HG03457 (cell line): ENCODE measurements at regions not wholly inside any gene's neighbourhood (a gene's known extent, or its start where the extent isn't known, plus 50 kb on each side); places are given as distances from the start of the nearest gene placed in this dataset.
A peak's percentile ranks its signal among the peaks of the same experiment; 100 is the strongest.
"Not testable (repeated sequence)": the region's sequence is repeated elsewhere in the genome, so short reads cannot be mapped to it uniquely, and the experiment has no call there.

Experiments
- ATAC-seq: cut with Tn5 transposase; IDR thresholded peaks from one replicate; pipeline ENCODE4 v1.9.1; 2021; ENCODE audit warnings: moderate number of reproducible peaks; ENCODE audit not compliant: unreplicated experiment

DNA sequence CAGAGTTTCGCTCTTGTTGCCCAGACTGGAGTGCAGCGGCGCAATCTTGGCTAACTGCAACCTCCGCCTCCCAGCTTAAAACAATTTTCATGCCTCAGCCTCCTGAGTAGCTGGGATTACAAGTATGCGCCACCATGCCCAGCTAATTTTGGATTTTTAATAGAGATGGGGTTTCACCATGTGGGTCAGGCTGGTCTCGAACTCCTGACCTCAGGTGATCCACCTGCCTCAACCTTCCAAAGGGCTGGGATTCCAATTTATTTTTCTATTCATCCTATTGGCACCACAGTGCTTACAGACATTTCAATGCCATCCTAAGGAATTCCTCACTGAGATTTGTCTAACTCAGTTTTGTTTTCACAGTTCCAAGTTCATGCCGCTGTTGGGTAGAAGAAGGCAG is 98.3 kb upstream of the EGLN3 start:
- not testable (repeated sequence) for ATAC-seq

DNA sequence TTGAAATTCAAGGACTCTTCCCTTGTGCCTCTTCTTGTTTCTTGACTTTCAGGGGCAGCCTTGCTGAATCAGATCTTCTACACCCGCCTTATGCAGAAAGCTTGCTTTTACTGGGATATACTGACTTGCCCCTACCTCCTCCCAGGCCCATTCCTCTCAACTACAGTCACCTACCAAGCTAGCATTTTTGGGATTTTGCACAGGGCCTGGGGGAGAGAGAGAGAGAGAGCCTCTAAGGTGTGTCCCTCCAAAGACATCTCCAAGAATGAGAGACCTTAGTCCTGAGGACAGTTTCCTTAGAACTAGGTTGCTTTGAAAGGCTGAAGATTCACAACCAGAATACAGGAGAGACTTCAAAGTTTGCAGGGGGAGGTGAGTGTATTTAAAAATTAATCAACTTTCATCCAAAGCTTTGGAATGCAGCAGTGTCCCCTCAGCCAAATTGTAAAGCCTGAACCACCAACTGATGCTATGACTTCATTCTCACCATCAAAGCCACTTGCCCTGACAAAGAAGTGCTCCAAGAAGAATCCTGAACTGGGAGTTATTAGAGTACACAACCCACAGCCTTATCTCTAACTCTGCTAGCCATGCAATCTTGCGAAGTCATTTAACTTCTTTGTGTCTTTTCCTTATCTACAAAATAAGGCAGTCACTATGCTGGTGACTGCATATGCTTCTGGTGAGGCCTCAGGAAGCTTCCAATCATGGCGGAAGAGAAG is 96.1 kb upstream of the EGLN3 start:
- ATAC-seq: no peak

DNA sequence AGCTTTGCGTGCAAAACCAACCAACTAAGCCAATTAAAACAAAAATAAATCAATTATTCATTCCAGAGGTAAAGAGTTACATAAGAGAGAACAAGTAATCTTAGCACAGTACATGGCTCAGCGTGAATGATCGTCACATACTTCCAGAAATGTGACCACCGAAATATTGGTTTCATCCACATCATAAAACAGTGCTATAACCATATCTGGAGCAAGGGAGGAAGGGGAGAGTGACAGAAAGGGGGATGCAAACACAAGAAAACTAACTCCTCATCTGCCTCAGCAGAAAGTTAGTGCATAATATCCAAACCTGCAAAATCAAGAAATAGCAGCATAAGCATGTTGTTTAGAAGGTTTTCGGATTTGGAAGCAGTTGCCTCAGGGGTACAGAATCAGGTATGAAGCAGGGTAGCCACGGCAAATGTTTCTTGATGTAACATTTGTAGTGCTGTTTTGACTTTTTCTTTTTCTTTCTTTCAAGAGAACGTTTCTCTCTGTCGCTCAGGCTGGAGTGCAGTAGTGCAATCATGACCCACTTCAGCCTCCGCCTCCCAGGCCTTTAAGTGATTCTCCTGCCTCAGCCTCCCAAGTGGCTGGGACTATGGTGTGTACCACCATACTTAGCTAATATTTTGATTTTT is 93.9 kb upstream of the EGLN3 start:
- ATAC-seq: no peak

DNA sequence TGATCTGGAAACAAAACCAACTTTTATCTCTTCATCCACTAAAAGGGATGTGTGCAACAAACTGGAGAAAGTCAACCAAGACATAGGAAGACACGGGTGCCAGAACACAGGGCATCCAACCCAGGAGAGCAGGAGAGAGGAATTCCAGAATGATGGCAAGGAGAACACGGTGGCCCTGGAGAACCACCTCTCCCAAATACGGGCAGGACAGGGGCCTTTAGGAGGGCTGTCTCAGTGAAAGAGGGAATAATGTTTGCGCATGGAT is 93.4 kb upstream of the EGLN3 start:
- no peak for ATAC-seq

DNA sequence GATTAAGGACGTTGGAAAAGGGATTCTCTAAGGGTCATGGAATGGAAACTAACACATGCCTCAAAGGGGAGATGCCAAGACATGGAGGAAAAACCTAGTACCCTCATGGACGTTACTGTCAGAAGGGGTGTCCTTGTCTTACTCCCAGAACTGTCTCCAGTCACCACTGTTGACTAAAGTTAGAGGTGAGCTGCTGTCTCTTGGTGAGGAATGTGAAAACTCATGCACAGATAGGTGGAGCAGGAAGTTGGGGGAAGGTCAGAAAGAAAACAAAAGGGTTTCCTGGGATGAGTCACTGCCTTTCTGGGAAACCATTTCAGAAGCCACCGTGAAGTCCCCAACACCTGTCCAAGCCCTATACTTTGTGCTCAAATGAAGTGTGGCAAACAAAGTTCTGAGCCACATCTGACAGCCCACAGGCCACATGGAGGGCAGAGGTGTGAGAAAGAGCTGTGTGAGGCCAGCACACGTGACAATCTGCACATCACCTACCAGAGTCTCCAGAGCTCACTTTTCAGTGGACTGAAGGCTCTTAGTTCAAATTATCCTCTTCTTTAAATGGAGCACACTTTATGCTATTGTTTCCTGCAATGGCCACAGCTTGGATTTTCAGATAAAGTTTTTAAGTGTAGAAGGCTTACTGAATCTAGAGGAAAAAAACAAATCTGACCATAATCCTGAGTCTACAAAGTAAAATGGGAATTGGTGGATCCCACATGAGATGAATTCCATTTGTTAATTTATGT is 92.9 kb upstream of the EGLN3 start:
- peak; percentile 90 for ATAC-seq

DNA sequence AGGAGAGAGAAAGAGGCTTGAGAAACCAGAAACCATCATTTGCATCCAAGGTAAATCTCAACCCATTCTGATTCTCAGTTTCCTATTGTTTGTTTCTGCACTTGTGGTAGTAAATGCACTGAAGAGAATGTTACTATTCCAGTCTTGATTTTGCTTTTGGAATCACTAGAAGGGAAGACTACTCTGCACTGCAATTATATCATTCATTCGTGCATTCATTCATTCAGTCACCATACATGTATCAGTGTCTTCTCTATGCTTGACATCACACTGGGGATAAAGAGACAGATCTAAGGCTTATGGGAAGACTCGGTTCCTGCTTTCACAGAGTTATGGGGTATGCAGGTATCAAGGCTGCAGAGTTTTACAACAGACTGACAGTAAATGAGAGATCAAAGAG is 90.3 kb upstream of the EGLN3 start:
- no peak for ATAC-seq

DNA sequence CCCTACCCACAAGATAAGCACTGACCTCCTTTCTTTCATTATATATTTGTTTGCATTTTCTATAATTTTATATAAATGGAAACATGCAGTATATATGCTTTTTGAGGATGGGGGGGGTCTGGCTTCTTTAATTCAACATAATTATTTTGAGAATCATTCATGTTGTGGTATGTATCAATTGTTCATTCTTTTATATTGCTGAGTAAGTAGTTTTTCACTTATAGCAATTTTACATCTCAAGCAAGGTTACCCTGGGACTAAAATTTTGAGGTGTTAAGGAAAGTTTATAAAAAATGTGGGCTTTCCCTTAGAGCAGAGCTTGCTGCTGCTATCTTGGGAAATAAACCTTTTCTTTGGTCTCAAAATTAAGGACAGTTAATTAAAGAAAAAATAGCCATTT is 89.9 kb upstream of the EGLN3 start:
- ATAC-seq: no peak

DNA sequence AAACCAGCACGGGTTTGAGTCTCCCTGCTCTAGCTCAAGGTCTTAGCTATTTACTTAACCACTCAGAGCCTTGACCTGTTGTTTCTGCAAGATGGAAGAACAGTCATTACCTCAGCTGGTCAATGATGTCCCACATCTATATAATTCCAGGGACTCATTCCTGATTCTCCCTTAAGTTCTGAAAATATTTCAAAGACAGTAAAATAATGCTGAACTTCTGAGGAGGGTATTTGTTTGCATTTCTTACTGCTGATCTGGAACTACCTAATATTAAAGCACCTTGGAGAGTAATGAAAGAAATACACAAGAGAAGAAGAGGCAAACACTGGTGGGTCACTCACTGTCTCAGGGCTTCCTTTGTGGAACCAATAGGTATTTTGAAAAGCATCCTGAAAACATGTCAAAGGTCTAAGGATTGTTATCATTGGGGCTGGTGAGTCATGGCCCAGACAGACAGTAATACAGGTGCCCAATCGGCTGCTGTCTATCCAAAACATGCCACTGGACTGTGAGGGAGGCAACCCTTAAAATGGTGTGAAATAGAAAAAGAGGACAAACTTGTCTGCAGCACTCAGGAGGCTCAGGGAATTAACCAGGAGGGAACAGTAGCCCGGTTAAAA is 88.7 kb upstream of the EGLN3 start:
- no peak for ATAC-seq

DNA sequence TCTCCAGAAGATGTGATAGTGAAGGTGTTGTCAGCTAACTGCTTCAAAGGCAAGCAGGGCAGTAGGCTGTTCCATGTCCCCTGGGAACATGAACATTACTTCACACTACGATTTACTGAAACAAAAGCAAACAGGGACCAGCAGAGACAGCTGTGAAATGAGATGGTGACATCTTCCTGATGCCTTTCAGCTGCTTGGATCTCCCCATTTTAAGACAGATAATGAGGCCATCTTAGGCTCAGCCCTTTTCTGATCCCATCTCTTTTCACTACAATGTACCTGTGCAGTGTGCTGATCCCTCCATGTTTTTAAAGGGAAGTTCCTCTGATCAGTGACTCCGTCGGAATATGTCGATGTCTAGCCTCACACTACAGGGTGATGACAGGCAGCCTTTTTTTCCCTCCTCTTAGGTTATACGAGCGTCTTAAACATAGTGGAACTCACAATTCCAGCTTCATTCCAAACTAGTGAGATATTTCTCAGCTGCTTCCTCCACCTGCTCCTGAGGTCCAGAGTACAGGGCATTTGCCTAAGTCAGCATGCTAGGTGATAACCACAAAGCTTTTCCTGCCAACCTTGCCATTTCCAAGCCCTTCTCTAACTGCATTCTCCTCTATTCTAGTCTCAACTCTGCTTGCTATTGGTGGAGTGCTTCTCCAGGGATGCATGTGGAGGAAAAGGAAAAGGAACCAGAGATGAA is 87.6 kb upstream of the EGLN3 start:
- ATAC-seq: no peak

DNA sequence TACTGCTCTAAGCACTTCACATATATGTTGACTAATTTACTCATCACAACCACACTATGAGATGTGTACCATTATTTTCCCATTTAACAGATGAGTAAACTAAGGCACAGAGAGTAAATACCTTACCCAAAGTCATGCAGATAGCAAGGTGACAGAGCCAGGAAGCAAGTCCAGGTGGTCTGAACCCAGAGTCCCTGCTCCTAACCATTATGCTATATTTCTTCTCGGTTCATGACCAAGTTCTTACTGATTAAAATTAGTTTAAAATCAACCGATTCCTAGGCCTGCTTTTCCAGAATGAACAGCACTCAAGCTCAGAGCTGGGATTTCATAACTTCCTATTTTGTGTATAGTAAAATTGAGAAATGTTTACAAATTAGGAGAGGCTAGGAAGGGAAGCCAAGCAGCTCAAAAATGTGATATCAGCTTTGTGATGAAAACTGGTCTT is 85.5 kb upstream of the EGLN3 start:
- no peak for ATAC-seq

DNA sequence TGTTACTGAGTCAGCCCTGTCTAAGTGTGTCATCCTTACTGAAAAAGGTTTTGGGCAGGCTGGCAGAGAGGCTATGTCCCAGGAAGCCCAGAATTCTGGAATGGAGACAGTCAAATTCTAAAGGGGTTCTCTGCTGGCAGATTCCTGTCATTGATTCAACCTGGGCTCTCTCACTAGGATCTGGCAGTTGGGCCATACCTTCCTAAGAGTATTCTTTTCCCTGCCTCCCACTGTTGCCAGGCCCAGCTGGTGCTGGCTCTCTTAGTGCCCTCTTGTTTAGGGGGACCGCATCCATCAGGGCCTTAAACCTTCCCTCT is 85.0 kb upstream of the EGLN3 start:
- no peak for ATAC-seq

DNA sequence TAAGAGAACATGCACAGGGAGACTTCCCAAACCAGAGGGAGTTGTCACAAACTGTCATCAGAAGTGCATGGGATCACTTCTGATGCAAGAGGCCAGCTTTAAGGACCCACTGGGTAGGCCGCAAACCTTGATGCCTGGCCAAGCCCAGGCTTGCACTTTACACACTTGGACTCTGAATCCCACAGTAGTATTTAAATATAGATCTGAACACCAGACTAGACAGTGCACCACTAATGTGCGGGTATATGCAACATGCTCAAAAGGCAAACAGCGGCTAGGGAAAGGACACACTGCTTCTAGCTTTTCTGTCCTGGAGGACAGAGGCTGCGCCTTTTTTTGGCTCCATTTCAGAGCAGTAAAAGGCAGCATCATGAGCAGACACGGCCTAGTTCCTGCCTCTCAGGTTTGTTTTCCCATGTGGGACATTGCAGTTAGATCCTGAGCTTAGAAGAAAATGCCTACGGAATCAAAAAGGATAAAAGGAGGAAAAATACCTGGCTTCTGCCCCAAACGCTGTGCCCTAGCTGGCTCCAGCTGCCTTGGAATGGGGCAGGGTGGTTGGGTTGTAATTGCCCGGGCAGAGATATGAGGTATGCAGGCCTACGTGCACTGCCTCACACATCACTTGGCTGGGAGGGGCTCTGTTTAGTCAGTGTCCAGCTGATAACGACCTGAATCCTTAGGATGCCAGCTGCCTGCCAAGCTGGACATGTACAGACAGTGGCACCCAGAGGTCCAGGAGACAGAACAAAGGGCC is 84.5 kb upstream of the EGLN3 start:
- no peak for ATAC-seq

DNA sequence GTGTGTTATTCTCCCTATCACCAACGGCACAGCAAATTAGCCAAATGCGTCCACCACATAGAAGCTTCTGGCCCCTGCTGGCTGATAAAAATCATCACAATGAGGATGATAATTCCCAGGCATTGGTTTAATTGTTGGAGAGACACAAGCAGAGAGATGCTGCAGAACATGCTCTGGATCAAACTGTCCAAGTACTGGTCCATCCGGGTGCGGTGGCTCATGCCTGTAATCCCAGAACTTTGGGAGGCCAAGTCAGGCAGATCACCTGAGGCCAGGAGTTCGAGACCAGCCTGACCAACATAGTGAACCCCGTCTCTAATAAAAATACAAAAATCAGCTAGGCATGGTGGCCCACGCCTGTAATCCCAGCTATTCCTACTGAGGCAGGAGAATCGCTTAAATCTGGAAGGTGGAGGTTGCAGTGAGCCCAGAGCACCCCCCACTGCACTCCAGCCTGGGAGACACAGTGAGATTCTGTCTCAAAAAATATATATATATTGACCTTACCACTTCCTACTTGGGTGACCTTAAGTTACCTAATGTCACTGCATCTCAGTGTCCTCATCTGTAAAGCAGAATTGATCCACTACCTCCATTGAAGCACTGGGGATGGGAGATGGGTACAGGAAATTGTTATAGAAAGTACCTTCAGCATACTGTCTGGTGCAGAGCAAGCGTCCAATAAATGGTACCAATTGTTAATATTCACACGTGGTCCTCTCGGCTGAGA is 83.7 kb upstream of the EGLN3 start:
- ATAC-seq: no peak

DNA sequence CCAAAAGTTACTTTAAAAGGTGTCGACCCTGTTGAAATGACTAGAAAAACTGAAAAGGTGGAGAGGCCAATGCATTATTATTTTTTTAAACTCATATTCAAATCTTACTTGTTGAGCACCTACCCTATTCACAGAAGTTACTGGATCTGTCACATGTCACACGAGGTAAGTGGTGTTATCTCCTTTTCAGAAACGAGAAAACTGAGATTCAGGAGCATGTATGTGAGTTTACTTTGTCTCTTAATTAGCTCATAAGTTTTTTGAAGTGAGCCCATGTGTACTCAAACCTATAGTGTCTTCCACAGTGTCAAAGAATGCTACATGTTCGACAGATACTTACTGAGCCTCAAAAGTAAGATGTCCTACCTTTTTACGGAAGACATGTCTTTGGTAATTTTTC is 81.8 kb upstream of the EGLN3 start:
- ATAC-seq: no peak

DNA sequence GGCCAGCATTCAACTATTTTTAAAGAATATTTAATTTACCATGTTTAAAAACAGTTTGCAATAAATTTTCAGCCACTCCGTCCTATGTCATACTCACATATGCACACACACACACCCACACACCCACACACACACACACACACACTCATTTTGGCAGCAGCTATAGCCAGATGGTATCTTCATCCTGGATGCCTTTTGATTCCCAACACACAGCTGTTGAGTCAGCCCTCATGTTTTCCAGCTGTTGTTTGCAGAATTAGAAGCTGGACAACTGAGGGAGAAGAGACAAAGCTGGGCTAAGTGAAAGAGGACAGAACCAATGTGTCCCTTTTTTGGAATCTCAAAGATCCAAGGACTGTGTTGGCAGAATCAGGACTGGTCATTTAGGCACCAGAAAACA is 80.0 kb upstream of the EGLN3 start:
- ATAC-seq: no peak

DNA sequence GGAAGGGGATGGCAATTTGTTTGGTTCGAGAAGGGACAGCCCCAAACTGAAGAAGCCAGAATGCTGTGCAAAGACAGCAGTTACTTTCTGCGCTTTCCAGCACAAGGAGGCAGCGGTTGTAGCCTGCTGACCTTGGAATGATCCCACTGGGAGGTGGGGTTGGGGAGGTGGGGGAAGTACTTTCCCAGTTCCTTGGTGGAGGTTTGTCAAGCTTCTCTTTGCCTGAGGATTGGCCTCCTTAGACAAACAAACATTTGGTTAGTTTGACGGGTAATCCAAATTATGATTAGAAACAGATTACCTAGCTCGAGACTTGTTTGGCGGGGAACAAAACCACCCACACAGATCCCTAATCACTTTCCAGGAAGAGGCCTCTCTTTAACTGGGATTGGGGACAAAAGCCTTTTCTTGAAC is 79.1 kb upstream of the EGLN3 start:
- ATAC-seq: no peak

DNA sequence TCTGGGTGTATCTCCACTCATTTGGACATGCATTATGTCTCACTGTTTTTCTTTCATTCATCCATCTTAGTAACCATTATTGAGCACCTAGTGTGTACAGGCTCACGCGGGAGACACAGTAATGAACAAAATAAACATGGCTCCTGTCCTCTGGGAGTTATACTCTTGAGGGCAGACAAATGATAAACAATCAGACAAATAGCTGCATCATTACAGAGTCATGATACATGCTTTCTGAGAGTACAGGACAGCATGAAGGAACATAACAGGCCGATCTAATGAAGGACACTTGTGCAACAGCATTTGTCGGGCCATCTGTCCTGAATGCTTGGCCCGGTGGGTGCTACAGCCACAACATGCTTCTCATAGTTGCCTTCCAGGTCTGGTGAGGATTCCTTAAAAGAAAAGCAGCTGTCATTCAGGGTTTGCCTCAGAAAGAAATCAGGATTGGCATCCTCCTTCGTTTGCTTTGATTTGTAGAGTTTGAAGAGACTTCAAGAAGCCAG is 77.2 kb upstream of the EGLN3 start:
- no peak for ATAC-seq

DNA sequence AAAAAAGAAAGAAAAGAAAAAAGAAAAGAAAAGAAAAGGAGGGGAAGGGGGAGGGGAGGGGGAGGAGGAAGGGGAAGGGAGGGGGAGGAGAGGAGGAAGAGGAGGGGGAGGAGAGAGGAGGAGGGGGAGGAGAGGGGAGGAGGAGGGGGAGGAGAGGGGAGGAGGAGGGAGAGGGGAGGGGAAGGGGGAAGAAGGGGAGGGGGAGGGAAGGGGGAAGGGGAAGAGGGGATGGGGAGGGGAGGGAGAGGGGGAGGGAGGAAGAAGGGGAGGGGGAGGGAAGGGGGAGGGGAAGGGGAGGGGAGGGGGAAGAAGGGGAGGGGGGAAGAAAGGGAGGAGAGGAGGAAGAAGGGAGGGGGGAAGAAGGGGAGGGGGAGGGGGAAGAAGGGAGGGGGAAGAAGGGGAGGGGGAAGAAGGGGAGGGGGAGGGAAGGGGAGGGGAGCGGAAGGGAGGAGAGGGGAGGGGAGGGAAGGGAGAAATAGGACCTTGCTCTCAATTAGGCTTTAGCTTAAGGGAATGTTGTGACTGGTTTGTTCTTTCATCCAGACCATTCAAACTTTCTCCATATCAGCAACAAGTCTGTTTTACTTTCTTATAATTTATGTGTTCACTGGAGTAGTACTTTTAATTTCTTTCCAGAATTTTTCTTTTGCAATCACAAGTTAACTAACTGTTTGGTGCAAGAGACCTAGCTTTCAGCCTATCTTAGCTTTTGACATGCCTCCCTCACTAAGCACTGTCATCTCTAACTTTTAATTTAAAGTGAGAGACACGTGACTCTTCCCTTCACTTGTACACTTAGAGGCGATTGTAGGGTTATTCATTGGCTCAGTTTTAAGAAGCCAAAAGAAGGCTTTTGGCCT is 76.5 kb upstream of the EGLN3 start:
- no peak for ATAC-seq
